Pancreas (tissue), 10 donors: ENCODE measurements at regions not wholly inside any gene's neighbourhood (a gene's known extent, or its start where the extent isn't known, plus 50 kb on each side); places are given as distances from the start of the nearest gene placed in this dataset.

Experiments used
- ATAC-seq, 4 donors: fragments of 200-7000 bp; cut with Tn5 transposase; one replicate each; pipeline versions ENCODE4 v1.8.0 to v1.9.1; 2020; ENCODE audit warnings: mild to moderate bottlenecking in 4 of 4, moderate library complexity in 4 of 4
- DNase-seq, 6 donors: peaks; one replicate each; pipeline ENCODE4 v3.0.0-alpha.2; 2020
- FAIRE-seq: peaks from 2 replicates; lab custom pipeline; 2012; peaks lifted over from hg19 to GRCh38; lab: Jason Lieb, UNC
- H3K27ac ChIP-seq, 4 donors: fragments of 200-600 bp; sonication (generic); 1 replicate in 3 of 4; 2 replicates in 1 of 4; pipeline versions ENCODE4 v1.5.0 to v1.8.0; 2020
- H3K27me3 ChIP-seq, 4 donors: fragments of 200-600 bp; one replicate each; pipeline ENCODE4 v1.8.0; 2021
- H3K36me3 ChIP-seq, 3 donors: fragments of 200-600 bp; sonication (generic) in 1 of 3; one replicate each; pipeline versions ENCODE4 v1.5.0 to v1.8.0; 2020 to 2021
- H3K4me1 ChIP-seq, 3 donors: fragments of 200-600 bp; one replicate each; pipeline ENCODE4 v1.8.0; 2021
- H3K4me3 ChIP-seq, 4 donors: fragments of 200-600 bp; sonication (generic) in 2 of 4; one replicate each; pipeline versions ENCODE4 v1.5.0 to v1.8.0; 2020 to 2021
- H3K9me3 ChIP-seq, 4 donors: fragments of 200-600 bp; one replicate each; pipeline ENCODE4 v1.8.0; 2021
- WGBS, 2 donors: extraction: QIAGEN DNeasy Blood & Tissue Kit; methylation state at CpG; one replicate each; pipeline ENCODE4 v1.1.7; 2013; 5-methylcytosine and 5-hydroxymethylcytosine counted together
- intact Hi-C, 3 donors: fragments of 100-400 bp; cut with DNase I; formaldehyde crosslinking; loops; one replicate each; pipeline versions ENCODE4 v1.11.1 to v1.14.2; 2022
- TF ChIP-seq, protein P1 (sequence below), 4 donors: fragments of 200-600 bp; sonication (generic) in 3 of 4; IDR thresholded peaks; one replicate each; pipeline versions ENCODE4 v1.5.0 to v1.8.0; 2021; ENCODE audit warnings: antibody characterized with exemption in 4 of 4
- donor health status: healthy with polysubstance abuse.
- donor health status: DM: no; HTN: no; CAD: no; lungs with moderate emphysema.
- donor health status: DM: no; HTN: no; CAD: no.
- donor health status: control.
- donor health status: control.
- donor health status: Bipolar disorder and iron deficiency.
- donor health status: DM: yes; HTN: yes; CAD: no.
- donor health status: DM: no; HTN: no; CAD: no.
- donor health status: DM: no; HTN: no; CAD: no.
- donor health status: DM: yes; HTN: yes; CAD: no.

GRCh38 chr18:38847326-38847725 is 1281.7 kb upstream of the CELF4 start:
- intact Hi-C loops, result no loop called here
- H3K4me3 ChIP-seq, result no peak overlapping the region
- H3K27me3 ChIP-seq, result no peaks in the 10 kb centered on the region
- TF ChIP-seq, protein P1, sequence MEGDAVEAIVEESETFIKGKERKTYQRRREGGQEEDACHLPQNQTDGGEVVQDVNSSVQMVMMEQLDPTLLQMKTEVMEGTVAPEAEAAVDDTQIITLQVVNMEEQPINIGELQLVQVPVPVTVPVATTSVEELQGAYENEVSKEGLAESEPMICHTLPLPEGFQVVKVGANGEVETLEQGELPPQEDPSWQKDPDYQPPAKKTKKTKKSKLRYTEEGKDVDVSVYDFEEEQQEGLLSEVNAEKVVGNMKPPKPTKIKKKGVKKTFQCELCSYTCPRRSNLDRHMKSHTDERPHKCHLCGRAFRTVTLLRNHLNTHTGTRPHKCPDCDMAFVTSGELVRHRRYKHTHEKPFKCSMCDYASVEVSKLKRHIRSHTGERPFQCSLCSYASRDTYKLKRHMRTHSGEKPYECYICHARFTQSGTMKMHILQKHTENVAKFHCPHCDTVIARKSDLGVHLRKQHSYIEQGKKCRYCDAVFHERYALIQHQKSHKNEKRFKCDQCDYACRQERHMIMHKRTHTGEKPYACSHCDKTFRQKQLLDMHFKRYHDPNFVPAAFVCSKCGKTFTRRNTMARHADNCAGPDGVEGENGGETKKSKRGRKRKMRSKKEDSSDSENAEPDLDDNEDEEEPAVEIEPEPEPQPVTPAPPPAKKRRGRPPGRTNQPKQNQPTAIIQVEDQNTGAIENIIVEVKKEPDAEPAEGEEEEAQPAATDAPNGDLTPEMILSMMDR (IDR thresholded peaks at IDR 0.05), result no peak
- ATAC-seq (no peak), DNase-seq (no peak), FAIRE-seq (no peak)
- H3K9me3 ChIP-seq, result no peaks in the 10 kb centered on the region
- no peaks in the 10 kb centered on the region for H3K4me1 ChIP-seq
- 43 to 55% methylated on average over 2 of the region's 2 CpGs for WGBS, 2 donors
- no peaks in the 10 kb centered on the region for H3K36me3 ChIP-seq
- no peak overlapping the region for H3K27ac ChIP-seq

- DNase-seq, result no peak
- TF ChIP-seq, protein P1 (IDR thresholded peaks at IDR 0.05), result no peak
- intact Hi-C loops, result no loop called here
- WGBS, 2 donors, result 54 to 59% methylated on average over 2 of the region's 2 CpGs
- Histone ChIP-seq H3K27me3 (no peaks in the 10 kb centered on the region), H3K27ac (no peak overlapping the region), H3K9me3 (no peaks in the 10 kb centered on the region), H3K4me1 (no peaks in the 10 kb centered on the region), H3K4me3 (no peak overlapping the region), H3K36me3 (no peaks in the 10 kb centered on the region)
- FAIRE-seq, result no peak
- ATAC-seq, result no peak
Measured at GRCh38 chr18:38843291-38843690, 1277.7 kb upstream of the CELF4 start.

DNA sequence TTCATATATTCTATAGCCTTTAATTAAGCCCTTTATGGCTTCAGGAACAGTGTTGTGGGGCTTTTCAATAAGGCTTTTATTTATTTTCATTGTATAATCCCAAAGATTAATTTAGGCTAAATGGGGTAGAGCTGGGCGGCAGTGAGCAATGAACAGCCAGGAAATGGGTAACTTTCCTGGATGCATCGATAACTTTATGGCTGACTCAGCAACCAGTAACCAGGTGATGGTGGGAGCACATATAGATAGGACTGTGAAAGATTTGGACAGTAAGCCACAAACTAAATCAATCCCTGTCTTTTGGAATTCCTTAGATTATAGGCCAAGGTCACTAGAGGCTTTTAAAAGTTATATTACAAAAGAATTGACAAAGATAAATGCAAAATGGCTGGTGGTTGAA is 1260.6 kb upstream of the CELF4 start:
- TF ChIP-seq, protein P1 (IDR thresholded peaks at IDR 0.05), result no peak
- ATAC-seq, result no peak
- no peak for FAIRE-seq

DNA sequence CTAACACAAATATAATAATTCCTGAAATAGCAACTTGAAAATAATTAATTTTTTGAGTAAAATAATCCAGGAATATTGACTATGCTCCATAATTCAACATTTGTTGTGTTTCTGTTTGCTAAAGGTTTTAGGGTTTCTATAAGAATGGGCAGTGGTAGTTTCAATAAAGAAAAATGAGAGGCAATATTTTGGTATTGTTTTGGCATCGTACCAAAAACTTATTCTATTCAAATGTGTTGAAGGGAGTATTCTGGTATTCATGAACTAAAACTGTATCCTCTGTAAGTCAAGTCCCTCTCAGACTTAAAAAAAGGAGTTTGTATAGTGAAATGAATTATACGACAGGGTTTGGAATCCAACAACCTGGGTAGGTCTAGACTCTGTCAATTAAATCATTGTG is 1245.6 kb upstream of the CELF4 start:
- no peaks in the 10 kb centered on the region for H3K4me1 ChIP-seq
- no peak overlapping the region for H3K27ac ChIP-seq
- no peak for DNase-seq
- 54 to 63% methylated on average over 2 of the region's 2 CpGs for WGBS, 2 donors
- TF ChIP-seq, protein P1 (IDR thresholded peaks at IDR 0.05), result no peak
- no peaks in the 10 kb centered on the region for H3K27me3 ChIP-seq
- ATAC-seq, result no peak
- no peak overlapping the region for H3K4me3 ChIP-seq
- no peak for FAIRE-seq
- H3K9me3 ChIP-seq, result no peaks in the 10 kb centered on the region
- intact Hi-C loops, result no loop called here
- no peaks in the 10 kb centered on the region for H3K36me3 ChIP-seq

More for the DNA sequence above, 1260.6 kb upstream of the CELF4 start:
- H3K27me3 ChIP-seq, result no peaks in the 10 kb centered on the region
- H3K4me3 ChIP-seq, result no peak overlapping the region
- intact Hi-C loops, result no loop called here
- no peak for DNase-seq
- no peaks in the 10 kb centered on the region for H3K9me3 ChIP-seq
- H3K36me3 ChIP-seq, result no peaks in the 10 kb centered on the region
- 80 to 89% methylated on average over 2 of the region's 2 CpGs for WGBS, 2 donors
- H3K4me1 ChIP-seq, result no peaks in the 10 kb centered on the region
- H3K27ac ChIP-seq, result no peak overlapping the region

DNA sequence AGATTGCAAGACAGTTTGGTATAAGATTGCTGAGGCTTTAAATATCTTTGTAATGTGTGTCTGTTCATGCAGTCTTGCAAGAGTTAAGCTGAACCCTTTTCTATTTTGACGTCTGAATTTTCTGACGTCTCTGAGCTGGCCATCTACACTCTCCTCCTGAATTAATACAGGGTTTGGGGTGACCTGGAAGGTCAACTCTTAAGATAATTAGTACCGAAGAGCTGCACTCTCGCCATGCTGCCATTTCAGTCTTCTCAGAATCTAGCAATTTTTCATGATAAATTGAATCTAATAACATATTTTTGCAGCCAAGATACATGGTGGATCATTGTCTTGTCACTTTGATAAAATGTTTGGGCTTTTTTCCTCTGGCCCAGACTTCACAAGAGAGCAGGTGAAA is 1245.2 kb upstream of the CELF4 start:
- intact Hi-C loops, result no loop called here
- H3K4me3 ChIP-seq, result no peak overlapping the region
- FAIRE-seq (no peak), DNase-seq (no peak), ATAC-seq (no peak)
- H3K36me3 ChIP-seq, result no peaks in the 10 kb centered on the region
- H3K9me3 ChIP-seq, result no peaks in the 10 kb centered on the region
- 34 to 40% methylated on average over 4 of the region's 4 CpGs for WGBS, 2 donors
- H3K27me3 ChIP-seq, result no peaks in the 10 kb centered on the region
- H3K4me1 ChIP-seq, result no peaks in the 10 kb centered on the region
- no peak overlapping the region for H3K27ac ChIP-seq
- TF ChIP-seq, protein P1 (IDR thresholded peaks at IDR 0.05), result no peak
